ENCODE measurements at regions not wholly inside any gene's neighbourhood (a gene's known extent, or its start where the extent isn't known, plus 50 kb on each side); places are given as distances from the start of the nearest gene placed in this dataset.

GRCh38 chr6:130525408-130525807, 159.6 kb downstream of the TMEM200A start:
- WGBS, 2 experiments (ENCODE audit: insufficient coverage in 1 of 2, insufficient read length in 1 of 2): 100% methylated on average over 1 of the region's 1 CpG; no CpG with 5 or more reads in 1 of the 2 experiments
- Histone ChIP-seq H3K27me3 (ENCODE audit: control insufficient read depth, insufficient read depth, low read length, poor library complexity, severe bottlenecking) (no peaks in the 10 kb centered on the region), H3K9ac (ENCODE audit: extremely low read depth, low read length, poor library complexity, severe bottlenecking) (no peak overlapping the region), H3K27ac (ENCODE audit: low read depth, low read length) (no peak overlapping the region), H3K4me3 (ENCODE audit: low read length) (no peak overlapping the region), H3K4me1 (ENCODE audit: control insufficient read depth, insufficient read depth, low read length) (no peaks in the 10 kb centered on the region), H3K9me3 (ENCODE audit: control insufficient read depth, low read length) (no peaks in the 10 kb centered on the region), H3K36me3 (ENCODE audit: control insufficient read depth, insufficient read depth, low read length) (no peaks in the 10 kb centered on the region)
- Mint-ChIP-seq H3K4me3 (no peak overlapping the region), H3K4me1 (no peaks in the 10 kb centered on the region), H3K9me3 (no peaks in the 10 kb centered on the region), H3K36me3 (ENCODE audit: low read depth) (no peaks in the 10 kb centered on the region), H3K27me3 (ENCODE audit: insufficient read depth) (no peaks in the 10 kb centered on the region), H3K27ac (no peak overlapping the region)
- no peak for DNase-seq
- no peak for TF ChIP-seq CTCF (conservative IDR thresholded peaks at IDR 0.05)

- no peak overlapping the region for H3K27ac Mint-ChIP-seq
- H3K9me3 Mint-ChIP-seq: no peaks in the 10 kb centered on the region
- Histone ChIP-seq H3K36me3 (ENCODE audit: control insufficient read depth, insufficient read depth, low read length) (no peaks in the 10 kb centered on the region), H3K4me3 (ENCODE audit: low read length) (no peak overlapping the region), H3K4me1 (ENCODE audit: control insufficient read depth, insufficient read depth, low read length) (no peaks in the 10 kb centered on the region), H3K9me3 (ENCODE audit: control insufficient read depth, low read length) (no peaks in the 10 kb centered on the region), H3K27ac (ENCODE audit: low read depth, low read length) (no peak overlapping the region), H3K9ac (ENCODE audit: extremely low read depth, low read length, poor library complexity, severe bottlenecking) (no peak overlapping the region), H3K27me3 (ENCODE audit: control insufficient read depth, insufficient read depth, low read length, poor library complexity, severe bottlenecking) (no peaks in the 10 kb centered on the region)
- no peaks in the 10 kb centered on the region for H3K27me3 Mint-ChIP-seq (ENCODE audit: insufficient read depth)
- no peak for DNase-seq
- no peak overlapping the region for H3K4me3 Mint-ChIP-seq
- TF ChIP-seq CTCF (conservative IDR thresholded peaks at IDR 0.05): no peak
- H3K4me1 Mint-ChIP-seq: no peaks in the 10 kb centered on the region
- H3K36me3 Mint-ChIP-seq (ENCODE audit: low read depth): no peaks in the 10 kb centered on the region
- WGBS, 2 experiments (ENCODE audit: insufficient coverage in 1 of 2, insufficient read length in 1 of 2): 86 to 100% methylated on average over 1 to 3 of the region's 3 CpGs
Observed at GRCh38 chr6:130526466-130526865, 160.6 kb downstream of the TMEM200A start.

- Mint-ChIP-seq H3K4me1 (no peaks in the 10 kb centered on the region), H3K9me3 (no peaks in the 10 kb centered on the region), H3K36me3 (ENCODE audit: low read depth) (no peaks in the 10 kb centered on the region), H3K4me3 (no peak overlapping the region), H3K27me3 (ENCODE audit: insufficient read depth) (no peaks in the 10 kb centered on the region), H3K27ac (no peak overlapping the region)
- H3K9me3 ChIP-seq (ENCODE audit: control insufficient read depth, low read length): no peaks in the 10 kb centered on the region
- H3K4me1 ChIP-seq (ENCODE audit: control insufficient read depth, insufficient read depth, low read length): no peaks in the 10 kb centered on the region
- DNase-seq: no peak
- no peaks in the 10 kb centered on the region for H3K36me3 ChIP-seq (ENCODE audit: control insufficient read depth, insufficient read depth, low read length)
- 83 to 89% methylated on average over 1 of the region's 1 CpG for WGBS, 2 experiments (ENCODE audit: insufficient coverage in 1 of 2, insufficient read length in 1 of 2)
- no peak for TF ChIP-seq CTCF (conservative IDR thresholded peaks at IDR 0.05)
- no peak overlapping the region for H3K9ac ChIP-seq (ENCODE audit: extremely low read depth, low read length, poor library complexity, severe bottlenecking)
- no peak overlapping the region for H3K27ac ChIP-seq (ENCODE audit: low read depth, low read length)
- no peak overlapping the region for H3K4me3 ChIP-seq (ENCODE audit: low read length)
- H3K27me3 ChIP-seq (ENCODE audit: control insufficient read depth, insufficient read depth, low read length, poor library complexity, severe bottlenecking): no peaks in the 10 kb centered on the region
Observed at GRCh38 chr6:130527173-130527572, 161.4 kb downstream of the TMEM200A start.
